ENCODE measurements at regions not wholly inside any gene's neighbourhood (a gene's known extent, or its start where the extent isn't known, plus 50 kb on each side); places are given as distances from the start of the nearest gene placed in this dataset.

DNA sequence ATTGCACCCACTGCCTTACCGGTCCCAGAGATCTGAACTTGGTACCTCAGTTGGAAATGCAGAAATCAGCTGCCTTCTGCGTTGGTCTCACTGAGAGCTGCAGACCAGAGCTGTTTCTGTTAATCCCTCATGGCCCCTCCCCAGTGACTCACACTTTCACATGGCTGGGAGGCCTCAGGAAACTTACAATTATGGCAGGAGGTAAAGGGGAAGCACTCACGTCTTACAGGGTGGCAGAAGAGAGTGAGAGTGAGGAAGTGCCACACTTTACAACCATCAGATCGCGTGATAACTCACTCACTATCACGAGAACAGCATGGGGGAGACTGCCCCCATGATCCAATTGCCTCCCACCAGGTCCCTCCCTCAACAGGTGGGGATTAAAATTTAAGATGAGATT is 648.5 kb downstream of the MTRR start (continued):
- TF ChIP-seq JUN (IDR thresholded peaks at IDR 0.05; ENCODE audit: low read depth, low read length) (no peak), ZNF274 (IDR thresholded peaks at IDR 0.05; ENCODE audit: borderline replicate concordance, extremely low read depth, low read length) (no peak), CEBPB (IDR thresholded peaks at IDR 0.05; ENCODE audit: low read depth, low read length) (no peak), FOSL1 (IDR thresholded peaks at IDR 0.05; ENCODE audit: insufficient read depth, low read depth, low read length) (no peak)

Data from H1 (cell line).